Stomach (tissue), 4 donors: ENCODE measurements at regions not wholly inside any gene's neighbourhood (a gene's known extent, or its start where the extent isn't known, plus 50 kb on each side); places are given as distances from the start of the nearest gene placed in this dataset.

Source experiments
- CTCF ChIP-seq, 7 experiments: fragments of 450-650 bp in 4 of 7; fragments of 200-600 bp in 3 of 7; sonication (generic) in 3 of 7; IDR thresholded peaks; one replicate each; pipeline ENCODE4 v1.5.1; 2016 to 2019; ENCODE audit warnings: antibody characterized with exemption in 7 of 7, control low read depth in 2 of 7, mild to moderate bottlenecking in 1 of 7
- POLR2A ChIP-seq, 4 donors: fragments of 450-650 bp; IDR thresholded peaks; one replicate each; pipeline ENCODE4 v1.6.1; 2016; ENCODE audit warnings: antibody characterized with exemption in 4 of 4, control low read depth in 2 of 4, mild to moderate bottlenecking in 1 of 4, moderate library complexity in 1 of 4

- TF ChIP-seq CTCF (IDR thresholded peaks at IDR 0.05) (no peak), POLR2A (IDR thresholded peaks at IDR 0.05) (no peak)
These were observed 117.0 kb upstream of the PRL start for GRCh38 chr6:22413681-22414311.
